ENCODE measurements at regions not wholly inside any gene's neighbourhood (a gene's known extent, or its start where the extent isn't known, plus 50 kb on each side); places are given as distances from the start of the nearest gene placed in this dataset.

- no peaks in the 10 kb centered on the region for H3K9me3 ChIP-seq (ENCODE audit: control insufficient read depth, low read length)
- H3K4me3 Mint-ChIP-seq, result no peak overlapping the region
- peaks cover 8% of the 10 kb centered on the region for H3K27me3 Mint-ChIP-seq (ENCODE audit: insufficient read depth)
- no peaks in the 10 kb centered on the region for H3K4me1 ChIP-seq (ENCODE audit: control insufficient read depth, insufficient read depth, low read length)
- TF ChIP-seq CTCF (conservative IDR thresholded peaks at IDR 0.05), result no peak
- 96 to 100% methylated on average over 3 to 6 of the region's 6 CpGs for WGBS, 2 experiments (ENCODE audit: insufficient coverage in 1 of 2, insufficient read length in 1 of 2)
- H3K4me3 ChIP-seq (ENCODE audit: low read length), result no peak overlapping the region
- no peaks in the 10 kb centered on the region for H3K9me3 Mint-ChIP-seq
- H3K36me3 Mint-ChIP-seq (ENCODE audit: low read depth), result peaks cover 4% of the 10 kb centered on the region
- H3K36me3 ChIP-seq (ENCODE audit: control insufficient read depth, insufficient read depth, low read length), result no peaks in the 10 kb centered on the region
- DNase-seq, result peak; percentile 21
- no peak overlapping the region for H3K27ac Mint-ChIP-seq
- H3K9ac ChIP-seq (ENCODE audit: extremely low read depth, low read length, poor library complexity, severe bottlenecking), result no peak overlapping the region
- H3K27me3 ChIP-seq (ENCODE audit: control insufficient read depth, insufficient read depth, low read length, poor library complexity, severe bottlenecking), result no peaks in the 10 kb centered on the region
- peaks cover 3% of the 10 kb centered on the region for H3K4me1 Mint-ChIP-seq
- no peak overlapping the region for H3K27ac ChIP-seq (ENCODE audit: low read depth, low read length)
Observed at GRCh38 chr3:72369681-72370080, 478.6 kb downstream of the SHQ1 start.

GRCh38 chr3:72368331-72368975 lies 479.8 kb downstream of the SHQ1 start:
- no peaks in the 10 kb centered on the region for H3K9me3 ChIP-seq (ENCODE audit: control insufficient read depth, low read length)
- Mint-ChIP-seq H3K4me1 (no peaks in the 10 kb centered on the region), H3K27me3 (ENCODE audit: insufficient read depth) (peaks cover 12% of the 10 kb centered on the region), H3K27ac (no peak overlapping the region), H3K4me3 (no peak overlapping the region), H3K9me3 (no peaks in the 10 kb centered on the region), H3K36me3 (ENCODE audit: low read depth) (no peaks in the 10 kb centered on the region)
- H3K4me1 ChIP-seq (ENCODE audit: control insufficient read depth, insufficient read depth, low read length), result no peaks in the 10 kb centered on the region
- no peak overlapping the region for H3K9ac ChIP-seq (ENCODE audit: extremely low read depth, low read length, poor library complexity, severe bottlenecking)
- H3K4me3 ChIP-seq (ENCODE audit: low read length), result no peak overlapping the region
- H3K27ac ChIP-seq (ENCODE audit: low read depth, low read length), result no peak overlapping the region
- H3K27me3 ChIP-seq (ENCODE audit: control insufficient read depth, insufficient read depth, low read length, poor library complexity, severe bottlenecking), result no peaks in the 10 kb centered on the region
- no peaks in the 10 kb centered on the region for H3K36me3 ChIP-seq (ENCODE audit: control insufficient read depth, insufficient read depth, low read length)
- DNase-seq, result peak; percentile 42
- WGBS, 2 experiments (ENCODE audit: insufficient coverage in 1 of 2, insufficient read length in 1 of 2), result 93 to 98% methylated on average over 9 to 12 of the region's 12 CpGs
- TF ChIP-seq CTCF (conservative IDR thresholded peaks at IDR 0.05), result no peak

GRCh38 chr3:72361990-72362389 lies 486.3 kb downstream of the SHQ1 start:
- Mint-ChIP-seq H3K36me3 (ENCODE audit: low read depth) (no peaks in the 10 kb centered on the region), H3K27me3 (ENCODE audit: insufficient read depth) (peaks cover 15% of the 10 kb centered on the region), H3K4me1 (no peaks in the 10 kb centered on the region), H3K27ac (no peak overlapping the region), H3K9me3 (no peaks in the 10 kb centered on the region), H3K4me3 (no peak overlapping the region)
- Histone ChIP-seq H3K9ac (ENCODE audit: extremely low read depth, low read length, poor library complexity, severe bottlenecking) (no peak overlapping the region), H3K36me3 (ENCODE audit: control insufficient read depth, insufficient read depth, low read length) (no peaks in the 10 kb centered on the region), H3K27me3 (ENCODE audit: control insufficient read depth, insufficient read depth, low read length, poor library complexity, severe bottlenecking) (no peaks in the 10 kb centered on the region), H3K27ac (ENCODE audit: low read depth, low read length) (no peak overlapping the region), H3K9me3 (ENCODE audit: control insufficient read depth, low read length) (no peaks in the 10 kb centered on the region), H3K4me1 (ENCODE audit: control insufficient read depth, insufficient read depth, low read length) (no peaks in the 10 kb centered on the region), H3K4me3 (ENCODE audit: low read length) (no peak overlapping the region)
- DNase-seq, result no peak
- TF ChIP-seq CTCF (conservative IDR thresholded peaks at IDR 0.05), result no peak
- WGBS, 2 experiments (ENCODE audit: insufficient coverage in 1 of 2, insufficient read length in 1 of 2), result 51 to 88% methylated on average over 2 of the region's 2 CpGs
